ENCODE measurements at regions not wholly inside any gene's neighbourhood (a gene's known extent, or its start where the extent isn't known, plus 50 kb on each side); places are given as distances from the start of the nearest gene placed in this dataset.

GRCh38 chr2:152863826-152864225 lies 145.4 kb downstream of the ARL6IP6 start:
- Histone ChIP-seq H3K27me3 (no peaks in the 10 kb centered on the region), H3K4me3 (no peak overlapping the region), H3K4me1 (no peaks in the 10 kb centered on the region), H3K36me3 (no peaks in the 10 kb centered on the region), H3K27ac (no peak overlapping the region), H3K9me3 (peaks cover 0 to 4% (median 1%) of the 10 kb centered on the region in 4 donors)
- TF ChIP-seq POLR2AphosphoS5 (IDR thresholded peaks at IDR 0.05): no peak
- WGBS, 2 donors: 60 to 68% methylated on average over 1 of the region's 1 CpG
- no peak for DNase-seq
- ATAC-seq (ENCODE audit: low FRiP score in 2 of 2): no peak

GRCh38 chr2:152861349-152861942 lies 143.0 kb downstream of the ARL6IP6 start:
- Histone ChIP-seq H3K36me3 (no peaks in the 10 kb centered on the region), H3K27ac (no peak overlapping the region), H3K27me3 (no peaks in the 10 kb centered on the region), H3K4me1 (no peaks in the 10 kb centered on the region), H3K9me3 (peaks cover 0 to 4% (median 1%) of the 10 kb centered on the region in 4 donors), H3K4me3 (no peak overlapping the region)
- DNase-seq (no peak), ATAC-seq (ENCODE audit: low FRiP score in 2 of 2) (peak in 1 of 2 donors; percentile 56)
- 62 to 72% methylated on average over 6 of the region's 6 CpGs for WGBS, 2 donors
- TF ChIP-seq CTCF (IDR thresholded peaks at IDR 0.05): peak in 5 of 6 experiments; percentile 43 to 63 (median 60)
- TF ChIP-seq POLR2A (IDR thresholded peaks at IDR 0.05): no peak
- TF ChIP-seq POLR2AphosphoS5 (IDR thresholded peaks at IDR 0.05): no peak
- no peak for TF ChIP-seq EP300 (IDR thresholded peaks at IDR 0.05)

GRCh38 chr2:152858594-152859265 lies 140.3 kb downstream of the ARL6IP6 start:
- H3K4me3 ChIP-seq: no peak overlapping the region
- TF ChIP-seq POLR2A (IDR thresholded peaks at IDR 0.05): no peak
- TF ChIP-seq POLR2AphosphoS5 (IDR thresholded peaks at IDR 0.05): no peak
- no peak for TF ChIP-seq CTCF (IDR thresholded peaks at IDR 0.05)
- TF ChIP-seq EP300 (IDR thresholded peaks at IDR 0.05): no peak
- no peaks in the 10 kb centered on the region for H3K4me1 ChIP-seq
- WGBS, 2 donors: 67 to 81% methylated on average over 3 of the region's 3 CpGs
- H3K36me3 ChIP-seq: no peaks in the 10 kb centered on the region
- no peak overlapping the region for H3K27ac ChIP-seq
- DNase-seq (no peak), ATAC-seq (ENCODE audit: low FRiP score in 2 of 2) (no peak)
- H3K9me3 ChIP-seq: peaks cover 0 to under 1% (median under 1%) of the 10 kb centered on the region in 4 donors
- H3K27me3 ChIP-seq: no peaks in the 10 kb centered on the region

- ATAC-seq (ENCODE audit: low FRiP score in 2 of 2) (no peak), DNase-seq (no peak)
- no peak overlapping the region for H3K4me3 ChIP-seq
- WGBS, 2 donors: 86 to 87% methylated on average over 7 of the region's 7 CpGs
- H3K9me3 ChIP-seq: no peaks in the 10 kb centered on the region
- no peaks in the 10 kb centered on the region for H3K36me3 ChIP-seq
- H3K27me3 ChIP-seq: no peaks in the 10 kb centered on the region
- H3K4me1 ChIP-seq: no peaks in the 10 kb centered on the region
- no peak overlapping the region for H3K27ac ChIP-seq
- no peak for TF ChIP-seq CTCF (IDR thresholded peaks at IDR 0.05)
- no peak for TF ChIP-seq POLR2A (IDR thresholded peaks at IDR 0.05)
These were observed 128.5 kb downstream of the ARL6IP6 start for GRCh38 chr2:152846697-152847470.

GRCh38 chr2:152835674-152836073 lies 117.3 kb downstream of the ARL6IP6 start:
- no peaks in the 10 kb centered on the region for H3K36me3 ChIP-seq
- no peaks in the 10 kb centered on the region for H3K9me3 ChIP-seq
- H3K27ac ChIP-seq: no peak overlapping the region
- no peaks in the 10 kb centered on the region for H3K27me3 ChIP-seq
- DNase-seq: no peak
- no peak for TF ChIP-seq POLR2A (IDR thresholded peaks at IDR 0.05)
- TF ChIP-seq CTCF (IDR thresholded peaks at IDR 0.05): no peak
- no peak for TF ChIP-seq POLR2AphosphoS5 (IDR thresholded peaks at IDR 0.05)
- no peak for TF ChIP-seq EP300 (IDR thresholded peaks at IDR 0.05)
- ATAC-seq (ENCODE audit: low FRiP score in 2 of 2): no peak
- H3K4me3 ChIP-seq: no peak overlapping the region
- H3K4me1 ChIP-seq: no peaks in the 10 kb centered on the region
- 95% methylated on average over 2 of the region's 2 CpGs for WGBS, 2 donors
